Suprapubic skin (tissue), 4 donors: ENCODE measurements at regions not wholly inside any gene's neighbourhood (a gene's known extent, or its start where the extent isn't known, plus 50 kb on each side); places are given as distances from the start of the nearest gene placed in this dataset.

Experiments used
- DNase-seq, 2 donors: peaks; one replicate each; pipeline ENCODE4 v3.0.0-alpha.2; 2019; ENCODE audit warnings: low spot score in 2 of 2
- H3K27ac ChIP-seq: fragments of 200-600 bp; sonication (generic); one replicate; pipeline ENCODE4 v1.5.1; 2019
- H3K27me3 ChIP-seq: fragments of 200-600 bp; sonication (generic); one replicate; pipeline ENCODE4 v1.5.1; 2019
- H3K36me3 ChIP-seq: fragments of 200-600 bp; sonication (generic); one replicate; pipeline ENCODE4 v1.5.1; 2019
- H3K4me1 ChIP-seq: fragments of 200-600 bp; sonication (generic); one replicate; pipeline ENCODE4 v1.5.1; 2019
- H3K4me3 ChIP-seq: fragments of 200-600 bp; sonication (generic); one replicate; pipeline ENCODE4 v1.5.1; 2019; ENCODE audit warnings: mild to moderate bottlenecking
- H3K9me3 ChIP-seq: fragments of 200-600 bp; sonication (generic); one replicate; pipeline ENCODE4 v1.5.1; 2019
- CTCF ChIP-seq, 2 donors: fragments of 200-600 bp in 1 of 2; fragments of 450-650 bp in 1 of 2; sonication (generic) in 1 of 2; IDR thresholded peaks; one replicate each; pipeline ENCODE4 v1.5.1; 2016 to 2019; ENCODE audit warnings: antibody characterized with exemption in 2 of 2, mild to moderate bottlenecking in 1 of 2, moderate library complexity in 1 of 2
- EP300 ChIP-seq: sonication (generic); formaldehyde crosslinking; IDR thresholded peaks from one replicate; pipeline ENCODE4 v1.6.1; 2017; ENCODE audit warnings: antibody characterized with exemption
- POLR2A ChIP-seq, 2 donors: fragments of 450-650 bp; IDR thresholded peaks; one replicate each; pipeline ENCODE4 v1.6.1; 2017; ENCODE audit warnings: antibody characterized with exemption in 2 of 2, mild to moderate bottlenecking in 2 of 2, moderate library complexity in 2 of 2
- POLR2AphosphoS5 ChIP-seq, 3 donors: sonication (generic); formaldehyde crosslinking; IDR thresholded peaks; one replicate each; pipeline ENCODE4 v1.6.1; 2017; ENCODE audit warnings: antibody characterized with exemption in 3 of 3
- WGBS: methylation state at CpG from one replicate; pipeline ENCODE4 v1.1.5; 2018; 5-methylcytosine and 5-hydroxymethylcytosine counted together

DNA sequence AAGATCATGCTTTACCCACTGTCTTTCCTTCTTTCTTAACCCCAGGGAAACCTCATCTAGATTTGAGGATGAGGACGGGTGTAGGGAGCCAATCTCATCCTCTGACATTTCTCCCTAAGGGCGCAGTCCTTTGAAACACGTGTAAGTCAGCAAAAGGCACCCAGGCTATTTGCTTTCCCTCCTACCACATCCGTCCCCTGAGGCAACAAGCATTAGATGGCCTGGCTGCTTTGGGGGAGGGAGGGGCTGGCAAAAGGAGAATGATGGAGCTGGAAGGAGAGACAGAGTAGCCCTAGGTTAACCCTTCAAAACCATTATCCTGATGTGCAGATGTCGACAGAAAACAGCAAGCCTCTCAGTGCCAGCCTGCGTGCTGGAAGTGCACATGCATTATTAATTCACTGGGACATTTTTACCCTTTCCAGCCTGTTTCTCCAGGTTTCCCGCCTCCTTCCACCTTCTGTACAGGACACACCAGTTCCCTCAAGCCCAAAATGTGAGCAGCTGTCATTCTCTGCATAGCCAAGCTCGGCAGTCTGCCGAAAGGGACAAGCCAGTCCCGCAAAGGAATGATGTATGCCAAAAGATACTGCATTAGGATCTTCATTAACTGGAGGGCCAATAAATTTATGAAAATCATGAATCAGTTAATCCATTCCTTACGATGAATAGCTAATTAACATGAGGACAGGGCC, 547.2 kb downstream of the CD83 start:
- no peaks in the 10 kb centered on the region for H3K4me1 ChIP-seq
- 61% methylated on average over 11 of the region's 11 CpGs for WGBS
- H3K36me3 ChIP-seq: no peaks in the 10 kb centered on the region
- H3K27me3 ChIP-seq: peaks cover 4% of the 10 kb centered on the region
- no peak overlapping the region for H3K27ac ChIP-seq
- H3K9me3 ChIP-seq: no peaks in the 10 kb centered on the region
- TF ChIP-seq POLR2A (IDR thresholded peaks at IDR 0.05) (no peak), POLR2AphosphoS5 (IDR thresholded peaks at IDR 0.05) (no peak), CTCF (IDR thresholded peaks at IDR 0.05) (no peak), EP300 (no peak)
- no peak for DNase-seq
- H3K4me3 ChIP-seq: no peak overlapping the region

DNA sequence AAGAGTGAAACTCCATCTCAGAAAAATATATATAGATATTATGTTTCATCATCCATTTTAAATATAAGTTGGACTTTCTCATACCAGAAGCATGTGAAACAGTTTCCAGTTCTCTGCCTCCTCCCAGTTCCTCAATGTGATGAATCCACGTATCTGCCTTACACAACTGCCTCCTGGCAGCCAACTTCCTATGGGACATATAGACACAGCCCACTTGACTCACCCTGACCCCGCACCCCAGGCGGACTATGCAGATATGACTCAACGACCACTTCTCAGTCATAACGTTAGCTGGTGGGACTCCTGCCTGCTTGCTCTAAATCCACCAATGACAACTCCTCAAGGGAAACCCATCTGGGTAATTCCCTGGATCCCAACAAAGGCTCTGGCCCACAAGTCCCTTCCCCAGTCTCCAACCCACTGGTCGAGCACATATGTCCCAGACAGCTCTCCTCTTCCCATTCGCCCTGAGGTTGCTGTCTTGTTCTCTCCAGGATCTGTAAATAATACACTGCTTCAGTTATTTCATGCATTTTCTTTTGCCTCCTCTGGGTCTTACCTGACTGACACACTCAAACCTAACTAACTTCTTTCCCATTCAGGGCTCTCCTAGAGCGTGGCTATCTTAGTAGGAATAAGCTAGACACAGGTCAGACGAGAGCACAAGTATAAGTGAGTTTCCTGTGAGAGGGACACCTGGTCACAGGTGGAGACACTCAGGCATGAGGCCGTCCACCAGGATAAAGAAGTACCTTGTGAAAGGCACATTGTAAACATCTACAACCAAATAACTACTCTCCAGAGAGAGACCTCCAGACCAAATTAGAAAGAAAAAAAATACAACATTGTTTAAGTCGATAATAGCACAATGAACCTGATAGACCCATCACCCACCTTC, 548.5 kb downstream of the CD83 start:
- no peaks in the 10 kb centered on the region for H3K27me3 ChIP-seq
- DNase-seq: peak in 1 of 2 donors; percentile 70
- no peak overlapping the region for H3K4me3 ChIP-seq
- 84% methylated on average over 11 of the region's 11 CpGs for WGBS
- H3K9me3 ChIP-seq: no peaks in the 10 kb centered on the region
- H3K4me1 ChIP-seq: peaks cover 5% of the 10 kb centered on the region
- H3K27ac ChIP-seq: no peak overlapping the region
- no peak for TF ChIP-seq POLR2AphosphoS5 (IDR thresholded peaks at IDR 0.05)
- no peak for TF ChIP-seq EP300
- TF ChIP-seq POLR2A (IDR thresholded peaks at IDR 0.05): no peak
- TF ChIP-seq CTCF (IDR thresholded peaks at IDR 0.05): no peak
- H3K36me3 ChIP-seq: no peaks in the 10 kb centered on the region

GRCh38 chr6:14670806-14671205, 553.2 kb downstream of the CD83 start:
- 77% methylated on average over 7 of the region's 7 CpGs for WGBS
- no peak for DNase-seq
- Histone ChIP-seq H3K9me3 (no peaks in the 10 kb centered on the region), H3K4me3 (no peak overlapping the region), H3K36me3 (no peaks in the 10 kb centered on the region), H3K27me3 (no peaks in the 10 kb centered on the region), H3K4me1 (peaks cover 6% of the 10 kb centered on the region), H3K27ac (no peak overlapping the region)
- TF ChIP-seq POLR2A (IDR thresholded peaks at IDR 0.05): no peak
- no peak for TF ChIP-seq EP300

GRCh38 chr6:14671261-14671681, 553.7 kb downstream of the CD83 start:
- Histone ChIP-seq H3K27me3 (no peaks in the 10 kb centered on the region), H3K4me3 (no peak overlapping the region), H3K36me3 (no peaks in the 10 kb centered on the region), H3K9me3 (no peaks in the 10 kb centered on the region), H3K4me1 (peaks cover 6% of the 10 kb centered on the region), H3K27ac (no peak overlapping the region)
- DNase-seq: no peak
- WGBS: 40% methylated on average over 1 of the region's 1 CpG
- TF ChIP-seq POLR2AphosphoS5 (IDR thresholded peaks at IDR 0.05) (no peak), EP300 (no peak), POLR2A (IDR thresholded peaks at IDR 0.05) (no peak), CTCF (IDR thresholded peaks at IDR 0.05) (no peak)

DNA sequence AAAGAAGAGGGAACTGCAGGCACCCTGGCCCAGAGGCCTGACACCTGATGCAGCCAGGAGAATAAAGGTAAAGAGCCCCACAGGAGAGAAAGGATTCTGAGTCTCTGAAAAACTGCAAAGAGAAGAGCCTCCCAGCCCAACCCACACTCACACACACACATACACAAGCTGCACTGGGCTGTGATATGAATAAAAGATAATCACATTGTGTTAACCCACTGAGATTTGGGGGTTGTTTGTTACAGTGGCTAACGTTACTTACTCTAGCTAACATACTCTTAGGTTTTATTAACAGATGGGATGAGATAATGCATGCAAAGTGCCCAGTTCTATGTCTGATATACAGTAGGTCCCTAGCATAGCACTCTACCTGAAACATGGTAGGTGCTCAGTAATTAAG, 554.4 kb downstream of the CD83 start:
- H3K27me3 ChIP-seq: no peaks in the 10 kb centered on the region
- DNase-seq: no peak
- H3K9me3 ChIP-seq: no peaks in the 10 kb centered on the region
- no peak for TF ChIP-seq CTCF (IDR thresholded peaks at IDR 0.05)
- TF ChIP-seq POLR2A (IDR thresholded peaks at IDR 0.05): no peak
- TF ChIP-seq POLR2AphosphoS5 (IDR thresholded peaks at IDR 0.05): no peak
- TF ChIP-seq EP300: no peak
- 94% methylated on average over 1 of the region's 1 CpG for WGBS
- H3K36me3 ChIP-seq: no peaks in the 10 kb centered on the region
- H3K27ac ChIP-seq: no peak overlapping the region
- H3K4me3 ChIP-seq: no peak overlapping the region
- peaks cover 6% of the 10 kb centered on the region for H3K4me1 ChIP-seq
